A549 (cell line): ENCODE measurements at regions not wholly inside any gene's neighbourhood (a gene's known extent, or its start where the extent isn't known, plus 50 kb on each side); places are given as distances from the start of the nearest gene placed in this dataset.

Source experiments
- CBX2 ChIP-seq: fragments of 200-600 bp; sonication (generic); IDR thresholded peaks from 2 replicates; pipeline ENCODE4 v1.6.1; 2016; ENCODE audit warnings: low read depth, mild to moderate bottlenecking, borderline replicate concordance
- CTCF ChIP-seq: fragments of >200 bp; sonication (Bioruptor Twin); formaldehyde crosslinking; IDR thresholded peaks from 3 replicates; pipeline ENCODE4 v1.5.1; 2016

GRCh38 chr2:219916726-219917440 is 289.5 kb downstream of the SLC4A3 start:
- TF ChIP-seq CTCF (no peak), CBX2 (no peak)
